ENCODE measurements at regions not wholly inside any gene's neighbourhood (a gene's known extent, or its start where the extent isn't known, plus 50 kb on each side); places are given as distances from the start of the nearest gene placed in this dataset.

- no peak for DNase-seq
These were observed 157.7 kb upstream of the PITX2 start for GRCh38 chr4:110780538-110780937.

- DNase-seq, result no peak
These were observed 159.1 kb upstream of the PITX2 start for GRCh38 chr4:110781944-110782343.

- no peak for DNase-seq
These were observed 164.2 kb upstream of the PITX2 start for GRCh38 chr4:110787109-110787508.

GRCh38 chr4:110787707-110788106, 164.8 kb upstream of the PITX2 start:
- DNase-seq, result no peak

- DNase-seq, result no peak
These were observed 165.4 kb upstream of the PITX2 start for GRCh38 chr4:110788302-110788701.

GRCh38 chr4:110792036-110792435, 169.2 kb upstream of the PITX2 start:
- DNase-seq, result no peak

GRCh38 chr4:110793381-110793801, 170.5 kb upstream of the PITX2 start:
- no peak for DNase-seq

- DNase-seq, result no peak
These were observed 171.1 kb upstream of the PITX2 start for GRCh38 chr4:110793890-110794554.

GRCh38 chr4:110795971-110796370, 173.1 kb upstream of the PITX2 start:
- DNase-seq, result no peak

- DNase-seq, result no peak
These were observed 174.6 kb upstream of the PITX2 start for GRCh38 chr4:110797486-110797885.

GRCh38 chr4:110798687-110799086, 175.8 kb upstream of the PITX2 start:
- DNase-seq, result no peak

GRCh38 chr4:110799211-110799610, 176.3 kb upstream of the PITX2 start:
- DNase-seq, result no peak

GRCh38 chr4:110801591-110801990, 178.7 kb upstream of the PITX2 start:
- no peak for DNase-seq

- no peak for DNase-seq
These were observed 185.5 kb upstream of the PITX2 start for GRCh38 chr4:110808351-110808878.

GRCh38 chr4:110815950-110816349, 193.1 kb upstream of the PITX2 start:
- DNase-seq, result no peak

- DNase-seq, result no peak
These were observed 193.5 kb upstream of the PITX2 start for GRCh38 chr4:110816367-110816766.

GRCh38 chr4:110821186-110821585, 198.3 kb upstream of the PITX2 start:
- no peak for DNase-seq

GRCh38 chr4:110823251-110823650, 200.4 kb upstream of the PITX2 start:
- DNase-seq, result no peak

- no peak for DNase-seq
These were observed 201.5 kb upstream of the PITX2 start for GRCh38 chr4:110824344-110824743.

- no peak for DNase-seq
These were observed 203.8 kb upstream of the PITX2 start for GRCh38 chr4:110826656-110827055.

GRCh38 chr4:110830461-110830860, 207.6 kb upstream of the PITX2 start:
- DNase-seq, result no peak

GRCh38 chr4:110837896-110838450, 215.1 kb upstream of the PITX2 start:
- DNase-seq, result no peak

GRCh38 chr4:110840221-110840654, 217.4 kb upstream of the PITX2 start:
- no peak for DNase-seq

GRCh38 chr4:110848787-110849186, 225.9 kb upstream of the PITX2 start:
- no peak for DNase-seq

GRCh38 chr4:110849461-110849860, 226.6 kb upstream of the PITX2 start:
- DNase-seq, result no peak

Measured in NCI-H2081 treated with DMSO at 0.1 percent for 48 hours (cell line).